Islet precursor cell (in vitro differentiated cells): ENCODE measurements at regions not wholly inside any gene's neighbourhood (a gene's known extent, or its start where the extent isn't known, plus 50 kb on each side); places are given as distances from the start of the nearest gene placed in this dataset.

ENCODE experiments used
- DNase-seq: peaks from one replicate; pipeline ENCODE4 v3.0.0-alpha.2; 2018

DNA sequence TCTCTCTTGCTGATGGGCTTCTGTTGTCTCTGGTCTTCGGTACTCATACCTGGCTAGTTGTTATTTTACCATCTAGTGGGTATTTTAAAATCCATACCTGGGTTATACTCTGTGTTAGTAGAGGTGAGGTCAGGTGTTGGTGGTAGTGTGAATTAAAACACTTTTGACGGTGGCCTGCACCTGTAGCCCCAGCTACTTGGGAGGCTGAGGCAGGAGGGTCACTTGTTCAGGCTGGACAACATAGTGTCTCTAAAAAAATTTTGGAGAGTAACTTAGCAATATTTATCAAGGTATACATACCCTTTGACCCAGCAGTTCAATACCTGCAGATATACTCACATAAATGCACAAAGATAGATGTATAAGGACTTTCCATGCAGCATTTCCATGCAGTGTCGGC lies 55.4 kb downstream of the GSX1 start:
- no peak for DNase-seq

DNA sequence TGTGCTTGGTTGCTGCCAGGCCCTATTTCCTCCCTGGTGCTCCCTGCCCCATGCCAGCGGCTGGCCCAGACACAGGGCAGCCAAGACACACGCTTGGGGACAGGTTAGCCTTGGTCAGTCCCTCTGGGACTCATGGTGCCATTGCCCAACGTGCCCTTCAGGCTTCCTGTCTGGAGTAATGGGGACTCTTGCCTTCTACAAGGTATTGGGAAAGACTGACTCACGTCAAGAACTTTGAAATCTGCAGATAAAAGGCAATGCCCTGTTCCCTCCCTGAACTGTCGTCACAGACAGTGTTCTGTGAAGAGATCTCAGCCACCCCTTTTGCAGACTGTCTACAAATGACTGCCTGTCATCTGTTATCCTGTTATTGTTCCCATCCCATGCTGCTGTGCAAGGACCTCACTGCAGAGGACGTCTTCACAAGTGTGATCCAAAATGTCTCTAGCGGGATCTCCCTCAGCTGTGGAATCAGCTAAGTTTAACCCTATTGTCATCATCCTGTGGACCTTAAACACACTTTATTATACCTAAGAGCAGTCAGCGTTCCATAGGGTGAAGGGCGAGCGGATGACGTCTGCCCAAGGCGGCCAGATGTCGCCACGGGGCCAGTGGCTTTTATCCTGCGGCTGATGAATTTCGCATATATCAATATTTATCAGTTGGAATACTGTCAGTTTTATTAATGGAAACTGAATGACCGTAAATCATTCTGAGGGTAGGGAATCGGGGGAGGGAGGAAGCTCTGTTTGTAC lies 59.0 kb downstream of the GSX1 start:
- DNase-seq, result no peak

- DNase-seq, result no peak
Observed at GRCh38 chr13:27852491-27852890, 60.2 kb downstream of the GSX1 start.

- no peak for DNase-seq
Observed at GRCh38 chr13:27853335-27853734, 61.1 kb downstream of the GSX1 start.

DNA sequence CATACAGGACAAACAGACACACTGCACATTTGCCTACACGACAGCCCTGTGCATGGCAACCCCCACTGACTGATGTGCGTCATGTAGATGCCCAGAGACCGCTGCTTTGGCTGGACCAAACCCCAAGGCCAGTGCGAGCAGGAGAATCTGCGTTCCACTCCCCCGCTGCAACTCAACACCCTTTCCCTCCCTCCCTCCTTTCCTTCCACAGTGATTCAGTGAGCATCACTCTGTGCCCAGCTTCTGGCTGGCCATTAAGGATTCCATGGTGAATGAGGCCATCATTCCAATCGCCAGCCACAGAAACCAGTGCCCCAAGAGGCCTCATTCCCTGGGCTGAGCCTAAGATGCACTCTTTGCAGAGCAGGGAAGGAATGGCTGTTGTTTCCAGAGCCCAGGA lies 61.6 kb downstream of the GSX1 start:
- DNase-seq, result no peak

DNA sequence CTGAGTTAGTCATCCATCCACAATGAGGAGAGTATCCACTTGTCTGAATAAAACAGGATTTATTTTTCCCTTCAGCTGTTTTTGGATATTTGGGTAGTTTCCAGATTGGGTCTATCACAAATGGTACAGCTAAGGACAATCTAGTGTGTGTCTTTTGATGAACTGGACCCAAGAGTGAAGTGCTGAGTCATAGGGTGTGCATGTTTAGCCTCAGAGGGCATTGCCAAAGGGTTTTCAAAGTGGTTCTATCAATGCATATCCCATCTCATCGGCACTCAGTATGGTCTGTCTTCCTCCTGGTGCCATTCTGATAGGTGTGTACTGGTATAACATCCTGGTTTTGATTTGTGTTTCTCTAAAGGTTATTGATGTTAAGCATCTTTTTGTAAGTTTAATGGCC lies 62.3 kb downstream of the GSX1 start:
- no peak for DNase-seq

GRCh38 chr13:27855381-27855780 lies 63.1 kb downstream of the GSX1 start:
- DNase-seq, result no peak

- no peak for DNase-seq
Observed at GRCh38 chr13:27857282-27857681, 62.5 kb upstream of the PDX1 start.

DNA sequence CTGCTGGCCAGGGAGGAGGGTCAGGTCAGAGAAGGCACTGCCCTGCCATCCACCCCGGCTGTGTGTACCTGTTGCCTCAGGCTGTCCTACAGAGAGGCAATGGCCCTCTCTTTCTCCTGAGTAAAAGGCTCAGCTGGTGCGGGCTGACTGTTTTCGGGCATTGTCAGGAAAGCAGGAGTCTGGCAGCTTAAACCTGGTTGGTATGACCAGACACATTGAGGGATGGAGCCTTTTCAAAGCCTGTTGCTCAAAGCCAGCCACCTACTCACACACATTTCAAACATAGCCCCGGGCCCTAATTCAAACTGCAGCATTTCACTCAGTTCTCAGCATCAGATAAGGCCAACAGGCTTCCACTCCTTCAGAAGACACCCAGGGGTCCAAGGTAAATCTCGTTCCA lies 61.8 kb upstream of the PDX1 start:
- DNase-seq, result peak; percentile 86

DNA sequence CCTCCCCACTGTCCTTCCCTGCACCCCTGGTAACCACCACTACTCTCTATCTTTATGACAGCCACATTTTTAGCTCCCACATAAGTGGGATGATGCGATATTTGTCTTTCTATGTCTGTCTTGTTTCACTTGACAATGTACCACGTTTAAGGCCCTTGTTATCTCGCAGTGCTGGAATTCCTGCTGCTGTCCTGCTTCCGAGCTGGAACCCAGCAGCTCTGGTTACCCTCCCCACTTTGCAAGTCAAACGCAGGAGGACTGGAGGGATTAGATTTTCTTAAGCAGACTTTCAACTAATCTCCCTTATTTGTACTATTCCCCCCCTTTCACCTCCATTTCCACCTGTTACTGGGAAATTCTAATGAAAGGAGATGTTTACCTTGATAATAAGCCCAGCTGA lies 59.1 kb upstream of the PDX1 start:
- DNase-seq, result peak; percentile 70

- no peak for DNase-seq
Observed at GRCh38 chr13:27861165-27861564, 58.6 kb upstream of the PDX1 start.

DNA sequence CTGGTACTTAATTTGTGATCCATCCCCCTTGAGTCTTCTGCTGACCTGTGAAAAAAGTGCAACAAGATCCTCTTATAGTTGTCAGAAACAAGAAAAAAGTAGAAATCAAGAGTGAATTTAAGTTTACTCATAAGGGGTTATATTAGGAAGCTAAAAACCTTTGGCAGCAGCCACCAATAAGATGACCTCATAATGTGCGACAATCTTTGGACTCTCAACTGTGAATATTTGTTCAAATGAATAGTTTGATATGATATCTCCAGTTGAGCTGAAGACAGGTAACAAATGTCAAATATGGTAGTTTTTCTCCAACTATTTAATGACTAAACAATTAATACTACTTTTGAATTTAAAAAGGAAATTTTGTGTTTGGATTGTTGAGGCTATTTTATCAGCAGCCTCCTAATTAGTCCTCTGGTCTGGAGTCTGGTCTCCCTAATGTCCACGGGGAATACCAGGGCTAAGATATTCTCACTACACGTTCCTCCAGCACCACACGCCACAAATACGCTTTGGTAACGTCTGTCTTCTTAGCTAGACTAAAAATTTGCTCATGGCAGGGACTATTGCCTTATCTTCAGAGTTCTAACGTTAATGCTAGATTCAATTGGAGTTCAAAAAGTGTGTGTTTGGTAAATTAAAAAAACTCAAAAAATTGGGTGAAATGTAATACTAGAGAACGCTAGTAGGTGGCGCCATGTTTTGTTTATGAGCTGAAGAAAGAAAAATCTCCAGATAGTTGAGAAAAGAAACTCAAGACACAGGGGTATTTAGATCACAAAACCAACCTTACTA lies 51.0 kb upstream of the PDX1 start:
- DNase-seq, result no peak

- DNase-seq, result no peak
Observed at GRCh38 chr13:27869436-27870095, 50.2 kb upstream of the PDX1 start.
